ENCODE measurements at regions not wholly inside any gene's neighbourhood (a gene's known extent, or its start where the extent isn't known, plus 50 kb on each side); places are given as distances from the start of the nearest gene placed in this dataset.

DNA sequence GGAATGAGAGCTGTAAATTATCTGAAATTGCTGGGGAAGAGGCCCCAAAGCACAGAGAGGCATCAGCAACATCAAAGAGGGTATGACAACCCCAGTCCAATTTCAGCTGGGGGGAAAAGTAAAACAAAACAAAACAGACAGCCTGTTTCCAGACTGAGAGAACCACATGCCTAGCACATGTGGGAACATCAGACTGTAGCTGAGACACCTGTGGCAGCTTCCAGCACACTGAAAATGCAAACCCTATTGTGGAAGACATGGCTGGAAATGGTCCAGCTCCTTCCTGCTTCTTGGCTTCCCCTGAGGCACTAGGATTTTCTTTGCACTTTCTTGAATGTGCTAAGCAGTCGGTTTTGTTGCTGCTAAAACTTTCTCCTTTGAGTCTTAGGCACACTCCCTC lies 240.9 kb upstream of the STS start:
- DNase-seq (ENCODE audit: low read depth): no peak

GRCh38 chrX:6904156-6904555 lies 243.4 kb upstream of the STS start:
- DNase-seq (ENCODE audit: low read depth): no peak

DNA sequence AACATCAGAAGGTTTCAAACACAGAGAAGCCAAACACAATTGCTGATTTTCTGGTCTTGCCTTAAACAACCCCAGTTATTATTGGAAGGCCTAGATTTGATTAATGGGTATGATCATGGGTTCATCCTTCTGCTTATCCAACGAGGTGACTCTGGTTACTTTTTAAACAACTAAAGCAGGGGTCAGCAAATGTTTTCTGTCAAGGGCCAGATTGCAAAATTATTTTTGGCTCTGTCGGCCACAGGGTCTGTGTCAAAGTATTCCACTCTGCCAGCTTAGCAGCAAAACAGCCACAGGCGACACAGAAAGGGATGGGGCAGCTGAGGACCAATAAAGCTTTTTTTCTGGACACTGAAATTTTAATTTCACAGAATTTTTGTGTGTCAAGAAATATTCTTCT lies 249.1 kb upstream of the STS start:
- DNase-seq (ENCODE audit: low read depth): no peak

DNA sequence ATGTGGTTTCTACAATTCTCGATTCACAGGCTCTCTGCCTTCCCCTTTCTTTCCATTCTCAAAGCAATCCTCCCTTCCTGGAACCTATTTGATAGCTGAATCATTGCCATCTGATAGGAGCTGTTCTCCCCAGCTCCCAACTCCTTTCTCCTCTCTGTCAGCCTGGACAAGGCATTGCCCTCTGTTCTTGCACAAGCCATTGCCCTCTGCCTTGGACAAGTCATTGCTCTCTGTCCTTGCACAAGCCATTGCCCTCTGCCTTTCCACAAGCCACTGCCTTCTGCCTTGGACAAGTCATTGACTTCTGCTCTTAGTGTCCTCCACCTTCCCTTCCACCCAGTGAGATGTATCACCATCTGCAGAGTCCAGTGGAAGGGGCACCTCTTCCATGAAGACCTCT lies 256.1 kb upstream of the STS start:
- DNase-seq (ENCODE audit: low read depth): no peak

DNA sequence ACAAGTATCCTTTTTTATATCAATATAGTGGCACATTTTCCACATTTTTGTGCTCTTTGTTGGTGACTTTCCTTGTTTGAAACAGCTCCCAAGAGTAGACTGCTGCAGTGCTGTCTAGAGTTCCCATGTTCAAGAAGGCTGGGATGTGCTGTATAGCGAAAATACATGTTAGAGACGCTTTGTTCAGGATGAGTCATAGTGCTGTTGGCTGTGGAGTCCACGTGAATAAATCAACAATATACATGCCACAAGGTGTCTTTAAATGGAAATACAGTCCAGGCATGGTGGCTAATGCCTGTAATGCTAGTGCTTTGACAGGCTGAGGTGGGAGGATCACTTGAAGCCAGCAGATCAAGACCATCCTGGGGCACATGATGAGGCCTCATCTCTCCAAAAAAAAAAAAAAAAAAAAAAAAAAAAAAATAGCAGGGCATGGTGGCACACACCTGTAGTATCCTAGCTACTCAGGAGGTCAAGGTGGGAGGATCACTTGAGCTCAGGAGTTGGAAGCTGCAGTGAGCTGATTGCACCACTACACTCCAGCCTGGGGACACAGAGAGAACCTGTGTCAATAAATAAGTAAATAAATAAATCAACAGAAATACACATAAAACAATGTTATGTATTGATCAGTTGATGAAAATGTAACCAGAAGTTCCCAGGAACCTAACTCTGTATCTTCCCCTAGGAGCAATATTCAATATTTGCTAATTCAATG lies 256.8 kb upstream of the STS start:
- DNase-seq (ENCODE audit: low read depth): no peak

GRCh38 chrX:6885909-6886308 lies 261.6 kb upstream of the STS start:
- no peak for DNase-seq (ENCODE audit: low read depth)

GRCh38 chrX:6885396-6885795 lies 262.1 kb upstream of the STS start:
- DNase-seq (ENCODE audit: low read depth): no peak

- no peak for DNase-seq (ENCODE audit: low read depth)
Observed at GRCh38 chrX:6861456-6861855, 286.1 kb upstream of the STS start.

GRCh38 chrX:6857749-6858148 lies 289.8 kb upstream of the STS start:
- DNase-seq (ENCODE audit: low read depth): no peak

DNA sequence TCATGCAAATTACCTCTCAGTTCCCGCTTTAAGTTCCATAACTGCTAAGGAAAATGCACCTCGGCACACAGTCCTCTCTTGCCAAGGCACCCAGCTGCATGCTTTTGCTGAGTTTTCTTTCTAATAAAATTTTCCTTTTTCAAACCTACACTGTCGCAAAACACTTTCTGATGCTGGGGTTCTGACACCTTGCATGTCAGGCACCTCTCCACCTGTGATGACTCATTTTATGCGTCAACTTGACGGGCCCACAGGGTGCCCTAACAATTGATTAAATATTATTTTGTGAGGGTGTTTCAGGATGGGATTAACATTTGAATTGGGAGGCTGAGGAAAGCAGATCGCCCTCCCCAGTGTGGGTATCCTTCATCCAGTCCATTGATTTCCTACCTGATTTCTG lies 291.0 kb upstream of the STS start:
- no peak for DNase-seq (ENCODE audit: low read depth)

DNA sequence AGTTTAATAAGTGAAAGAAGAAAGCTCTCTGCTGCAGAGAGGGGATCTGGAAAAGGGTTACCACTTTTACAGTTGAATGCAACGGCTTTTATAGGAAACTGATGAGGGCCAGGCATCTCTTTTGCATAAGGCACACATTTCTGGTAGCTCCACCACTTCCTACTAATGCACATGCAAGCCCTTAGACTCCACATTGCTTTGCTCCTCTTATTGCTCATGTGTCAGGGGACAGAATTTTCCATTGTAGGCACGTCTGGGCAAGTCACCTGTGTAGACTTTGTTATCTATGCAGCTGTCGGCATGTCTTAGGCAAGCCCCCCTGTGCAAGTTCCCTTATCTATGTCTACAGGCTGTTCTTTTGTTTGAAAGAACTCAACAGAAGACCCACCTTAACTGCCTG lies 294.6 kb upstream of the STS start:
- DNase-seq (ENCODE audit: low read depth): no peak

DNA sequence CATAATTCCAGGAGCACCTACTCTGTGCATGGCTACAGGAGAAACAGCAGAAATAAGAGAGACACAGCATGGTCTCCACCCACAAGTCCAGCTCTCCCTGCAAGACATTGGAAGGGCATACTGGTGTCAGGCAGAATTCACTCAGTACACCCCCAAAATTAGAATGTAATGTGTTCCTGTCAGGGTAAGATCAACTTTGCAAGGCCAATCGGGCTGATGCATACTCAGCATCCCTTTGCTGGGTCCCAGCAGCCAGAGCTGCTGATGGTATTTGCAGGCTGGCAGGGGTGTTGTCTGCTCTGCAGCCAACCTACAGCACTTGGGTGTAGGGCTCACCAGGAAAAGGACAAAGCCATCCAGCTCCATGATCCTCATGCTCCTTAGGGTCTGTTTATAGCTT lies 295.4 kb upstream of the STS start:
- DNase-seq (ENCODE audit: low read depth): no peak

GRCh38 chrX:6851140-6851539 lies 296.4 kb upstream of the STS start:
- no peak for DNase-seq (ENCODE audit: low read depth)

DNA sequence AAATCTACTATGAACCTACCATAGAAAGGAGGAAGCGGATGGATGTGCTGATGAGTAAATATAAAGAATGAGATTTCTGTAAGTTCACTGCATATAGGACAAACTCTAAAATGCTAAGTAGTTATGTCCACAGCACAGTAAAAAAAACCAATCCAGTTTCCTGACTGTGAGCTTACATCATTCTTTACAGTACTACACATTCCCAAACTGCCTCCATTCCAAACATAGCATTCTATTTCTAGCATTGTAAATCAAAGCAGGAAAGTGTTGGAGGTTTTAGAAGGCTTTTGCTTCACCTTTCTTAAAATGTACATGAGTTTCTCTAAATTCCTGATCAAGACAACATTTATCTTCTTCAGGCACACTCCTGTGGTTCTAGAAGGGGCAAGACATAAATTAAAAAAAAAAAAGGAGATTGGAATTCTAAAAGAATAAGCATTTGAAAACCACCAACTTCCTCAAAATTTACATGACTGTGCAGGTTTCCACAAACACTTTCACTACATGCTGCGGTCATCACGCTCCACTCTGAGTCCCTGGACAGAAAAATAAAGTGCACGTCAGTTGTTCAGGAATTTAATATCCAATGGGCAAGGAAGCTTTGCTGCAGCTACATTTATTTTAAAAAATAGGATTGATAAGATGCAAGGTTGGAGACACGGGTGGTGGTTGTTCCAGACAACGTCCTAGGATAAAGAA lies 297.6 kb upstream of the STS start:
- DNase-seq (ENCODE audit: low read depth): no peak

DNA sequence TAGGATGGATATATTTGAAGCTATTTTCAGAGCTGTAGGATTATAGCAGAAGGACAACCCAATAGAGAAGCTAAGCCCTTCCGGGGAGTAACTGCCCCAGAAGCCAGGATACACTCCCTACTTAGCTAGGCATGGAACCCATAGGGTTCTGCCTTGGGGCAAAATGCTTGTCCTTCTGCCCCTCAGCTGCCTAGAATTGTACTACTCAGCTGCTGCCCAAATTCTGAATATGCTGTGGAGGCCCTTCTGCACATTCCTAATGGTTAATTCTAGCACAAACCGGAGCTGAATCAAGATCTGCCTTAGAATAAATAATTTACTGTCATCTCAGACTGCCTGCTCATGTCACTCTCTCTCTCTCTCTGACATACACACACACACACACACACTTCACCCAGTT lies 297.7 kb upstream of the VCX3A start:
- DNase-seq (ENCODE audit: low read depth): no peak

DNA sequence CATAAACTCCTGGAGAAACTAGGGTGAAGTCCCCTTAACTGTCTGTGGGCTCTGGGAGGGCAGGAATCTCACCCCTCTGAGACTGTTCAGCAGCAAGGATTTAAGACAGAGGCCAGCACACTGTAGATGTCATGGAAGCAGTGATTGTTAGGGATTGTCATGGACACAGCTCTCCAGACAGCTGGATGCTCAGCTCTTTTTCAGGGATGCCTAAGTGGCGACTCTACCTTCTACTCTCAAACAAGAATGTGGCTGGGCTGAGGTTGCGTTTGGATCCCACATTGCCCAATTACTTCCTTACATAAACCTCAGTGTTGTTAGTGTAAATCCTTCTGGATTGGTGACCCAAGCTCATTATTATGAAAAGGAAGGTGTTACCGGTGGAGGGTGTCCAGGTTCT lies 291.9 kb upstream of the VCX3A start:
- DNase-seq (ENCODE audit: low read depth): no peak

DNA sequence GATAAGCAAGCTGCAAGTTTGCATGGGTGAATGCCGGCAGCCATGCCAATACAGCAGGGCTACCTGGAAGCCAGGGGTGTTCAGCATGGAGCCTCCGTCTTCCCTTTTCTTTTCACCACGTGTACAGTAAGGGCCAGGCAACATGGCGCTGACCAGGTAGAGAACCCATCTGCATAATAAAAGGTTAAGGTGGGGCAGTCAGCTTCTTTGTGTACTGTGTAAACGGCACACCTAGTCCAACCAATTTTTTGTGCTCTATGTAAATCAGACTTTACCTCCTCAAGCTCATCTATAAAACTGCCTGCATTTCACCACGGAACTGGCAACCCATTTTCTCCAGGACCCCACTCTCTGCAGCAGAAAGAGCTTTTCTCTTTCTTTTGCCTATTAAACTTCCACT lies 286.8 kb upstream of the VCX3A start:
- no peak for DNase-seq (ENCODE audit: low read depth)

- DNase-seq (ENCODE audit: low read depth): no peak
Observed at GRCh38 chrX:6813836-6814370, 279.0 kb upstream of the VCX3A start.

GRCh38 chrX:6812087-6812486 lies 277.2 kb upstream of the VCX3A start:
- no peak for DNase-seq (ENCODE audit: low read depth)

GRCh38 chrX:6810776-6811175 lies 275.9 kb upstream of the VCX3A start:
- DNase-seq (ENCODE audit: low read depth): no peak

- DNase-seq (ENCODE audit: low read depth): no peak
Observed at GRCh38 chrX:6803607-6804006, 268.7 kb upstream of the VCX3A start.

DNA sequence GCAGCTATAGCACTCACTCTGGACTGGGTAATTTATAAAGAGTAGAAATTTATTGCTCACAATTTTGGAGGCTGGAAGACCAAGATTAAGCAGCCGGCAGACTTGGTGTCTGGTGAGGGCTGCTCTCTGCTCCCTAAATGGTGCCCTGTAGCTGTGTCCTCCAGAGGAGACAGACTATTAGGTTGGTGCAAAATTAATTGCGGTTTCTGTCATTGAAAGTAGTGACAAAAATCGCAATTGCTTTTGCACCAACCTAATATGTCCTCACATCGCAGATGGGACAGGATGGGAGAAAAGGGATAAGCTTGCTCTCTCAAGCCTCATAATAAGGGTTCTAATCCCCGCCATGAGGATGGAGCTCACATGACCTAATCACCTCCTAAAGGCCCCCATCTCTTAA lies 258.1 kb upstream of the VCX3A start:
- DNase-seq (ENCODE audit: low read depth): no peak

- DNase-seq (ENCODE audit: low read depth): no peak
Observed at GRCh38 chrX:6783912-6784311, 249.0 kb upstream of the VCX3A start.

DNA sequence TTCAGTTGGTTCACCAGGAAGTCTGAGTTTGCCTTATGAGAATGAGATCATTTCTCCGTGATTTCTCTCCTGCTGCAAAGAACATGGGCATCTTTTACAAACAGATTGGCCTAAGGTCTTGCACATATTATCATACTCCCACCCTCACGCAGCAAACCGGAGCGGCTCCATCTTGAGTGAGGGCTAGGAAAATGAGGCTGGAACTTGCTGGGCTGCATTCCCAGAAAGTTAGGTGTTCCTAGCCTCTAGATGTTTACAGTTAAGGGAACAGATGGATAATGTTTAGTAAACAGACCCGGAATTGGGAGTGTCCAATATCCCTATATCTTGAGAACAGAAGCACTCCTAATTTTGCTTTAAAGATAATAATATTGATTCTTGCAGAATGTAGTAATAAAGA lies 247.9 kb upstream of the VCX3A start:
- no peak for DNase-seq (ENCODE audit: low read depth)

Measured in HS-27A (cell line).